SK-N-MC (cell line): ENCODE measurements at regions not wholly inside any gene's neighbourhood (a gene's known extent, or its start where the extent isn't known, plus 50 kb on each side); places are given as distances from the start of the nearest gene placed in this dataset.

Experiments
- EZH2 ChIP-seq: fragments of 200-600 bp; sonication (generic); IDR thresholded peaks from one replicate; pipeline ENCODE4 v1.6.1; 2017; ENCODE audit warnings: antibody characterized with exemption
- POLR2AphosphoS5 ChIP-seq: IDR thresholded peaks from 2 replicates; pipeline ENCODE4 v1.6.1; 2012; ENCODE audit warnings: mild to moderate bottlenecking, low read depth, low read length, borderline replicate concordance

DNA sequence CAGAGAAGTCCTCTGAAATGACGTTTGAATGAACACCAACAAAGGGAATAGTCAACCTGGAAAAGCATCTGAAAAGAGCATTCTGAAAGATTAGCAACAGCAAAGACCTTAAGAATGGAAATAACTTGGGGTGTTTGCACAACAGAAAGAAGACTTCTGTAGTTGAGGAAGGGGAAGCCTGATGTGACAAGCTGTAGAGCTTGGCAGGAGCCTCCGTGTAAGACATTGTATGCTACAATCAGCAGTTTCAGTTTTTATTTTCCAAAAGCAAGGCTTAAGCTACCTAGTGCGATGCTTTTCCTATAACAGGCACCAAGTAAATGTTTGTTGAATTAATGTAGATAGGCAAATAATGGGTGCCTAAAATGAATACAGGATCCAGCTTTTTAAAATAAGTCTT lies 484.0 kb downstream of the SPRY1 start:
- TF ChIP-seq EZH2, result no peak
- TF ChIP-seq POLR2AphosphoS5, result no peak
